Ascending aorta (tissue), 2 donors: ENCODE measurements at regions not wholly inside any gene's neighbourhood (a gene's known extent, or its start where the extent isn't known, plus 50 kb on each side); places are given as distances from the start of the nearest gene placed in this dataset.

Experiments used
- DNase-seq, 2 donors: peaks; one replicate each; pipeline ENCODE4 v3.0.0-alpha.2; 2019; ENCODE audit warnings: low spot score in 2 of 2
- H3K27ac ChIP-seq, 2 donors: fragments of 200-600 bp; sonication (generic); one replicate each; pipeline ENCODE4 v1.5.1; 2016 to 2017; ENCODE audit warnings: mild to moderate bottlenecking in 1 of 2
- H3K27me3 ChIP-seq: fragments of 200-600 bp; sonication (generic); one replicate; pipeline ENCODE4 v1.5.1; 2017
- H3K36me3 ChIP-seq, 2 donors: fragments of 200-600 bp; sonication (generic); one replicate each; pipeline ENCODE4 v1.5.1; 2016
- H3K4me1 ChIP-seq, 2 donors: fragments of 200-600 bp; sonication (generic); one replicate each; pipeline ENCODE4 v1.5.1; 2016 to 2017; ENCODE audit warnings: mild to moderate bottlenecking in 1 of 2
- H3K4me3 ChIP-seq, 2 donors: fragments of 200-600 bp; sonication (generic); one replicate each; pipeline ENCODE4 v1.5.1; 2016 to 2017; ENCODE audit warnings: mild to moderate bottlenecking in 1 of 2
- H3K9me3 ChIP-seq, 2 donors: fragments of 200-600 bp; sonication (generic); one replicate each; pipeline ENCODE4 v1.5.1; 2016
- intact Hi-C: fragments of 100-400 bp; cut with DNase I; formaldehyde crosslinking; loops from one replicate; pipeline ENCODE4 v1.15.1; 2023
- TF ChIP-seq, protein P1 (sequence below), 3 experiments: fragments of 200-600 bp in 2 of 3; fragments of 450-650 bp in 1 of 3; sonication (generic) in 2 of 3; IDR thresholded peaks; one replicate each; pipeline ENCODE4 v1.5.1; 2016 to 2019; ENCODE audit warnings: antibody characterized with exemption in 3 of 3, mild to moderate bottlenecking in 1 of 3, moderate library complexity in 1 of 3

DNA sequence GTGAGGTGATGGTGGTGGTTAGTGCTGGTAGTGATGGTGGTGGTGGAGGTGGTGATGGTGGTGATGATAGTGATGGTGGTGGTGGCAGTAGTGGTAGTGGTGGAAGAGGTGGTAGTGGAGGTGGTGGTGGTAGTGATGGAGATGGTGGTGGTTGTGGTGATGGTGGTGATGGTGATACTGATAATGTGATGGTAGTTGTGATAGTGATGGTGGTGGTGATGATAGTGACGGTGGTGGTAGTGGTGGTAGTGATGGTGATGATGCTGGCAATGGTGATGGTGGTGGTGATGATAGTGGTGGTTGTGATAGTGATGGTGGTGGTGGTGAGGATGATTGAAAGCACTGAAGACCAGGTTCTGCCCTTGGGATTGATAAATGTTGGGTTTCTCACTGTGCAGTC is 85.2 kb upstream of the SLC1A3 start:
- TF ChIP-seq, protein P1, sequence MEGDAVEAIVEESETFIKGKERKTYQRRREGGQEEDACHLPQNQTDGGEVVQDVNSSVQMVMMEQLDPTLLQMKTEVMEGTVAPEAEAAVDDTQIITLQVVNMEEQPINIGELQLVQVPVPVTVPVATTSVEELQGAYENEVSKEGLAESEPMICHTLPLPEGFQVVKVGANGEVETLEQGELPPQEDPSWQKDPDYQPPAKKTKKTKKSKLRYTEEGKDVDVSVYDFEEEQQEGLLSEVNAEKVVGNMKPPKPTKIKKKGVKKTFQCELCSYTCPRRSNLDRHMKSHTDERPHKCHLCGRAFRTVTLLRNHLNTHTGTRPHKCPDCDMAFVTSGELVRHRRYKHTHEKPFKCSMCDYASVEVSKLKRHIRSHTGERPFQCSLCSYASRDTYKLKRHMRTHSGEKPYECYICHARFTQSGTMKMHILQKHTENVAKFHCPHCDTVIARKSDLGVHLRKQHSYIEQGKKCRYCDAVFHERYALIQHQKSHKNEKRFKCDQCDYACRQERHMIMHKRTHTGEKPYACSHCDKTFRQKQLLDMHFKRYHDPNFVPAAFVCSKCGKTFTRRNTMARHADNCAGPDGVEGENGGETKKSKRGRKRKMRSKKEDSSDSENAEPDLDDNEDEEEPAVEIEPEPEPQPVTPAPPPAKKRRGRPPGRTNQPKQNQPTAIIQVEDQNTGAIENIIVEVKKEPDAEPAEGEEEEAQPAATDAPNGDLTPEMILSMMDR (IDR thresholded peaks at IDR 0.05): no peak

GRCh38 chr5:36521838-36522745 is 84.3 kb upstream of the SLC1A3 start:
- Histone ChIP-seq H3K4me3 (no peak overlapping the region), H3K9me3 (no peaks in the 10 kb centered on the region), H3K36me3 (no peaks in the 10 kb centered on the region), H3K27me3 (no peaks in the 10 kb centered on the region), H3K27ac (no peak overlapping the region), H3K4me1 (no peaks in the 10 kb centered on the region)
- TF ChIP-seq, protein P1 (IDR thresholded peaks at IDR 0.05): no peak
- intact Hi-C loops: no loop called here
- no peak for DNase-seq

More for the DNA sequence above, 85.2 kb upstream of the SLC1A3 start:
- Histone ChIP-seq H3K4me1 (no peaks in the 10 kb centered on the region), H3K9me3 (no peaks in the 10 kb centered on the region), H3K36me3 (no peaks in the 10 kb centered on the region), H3K27me3 (no peaks in the 10 kb centered on the region), H3K4me3 (no peak overlapping the region), H3K27ac (no peak overlapping the region)
- no peak for DNase-seq
- intact Hi-C loops: no loop called here

DNA sequence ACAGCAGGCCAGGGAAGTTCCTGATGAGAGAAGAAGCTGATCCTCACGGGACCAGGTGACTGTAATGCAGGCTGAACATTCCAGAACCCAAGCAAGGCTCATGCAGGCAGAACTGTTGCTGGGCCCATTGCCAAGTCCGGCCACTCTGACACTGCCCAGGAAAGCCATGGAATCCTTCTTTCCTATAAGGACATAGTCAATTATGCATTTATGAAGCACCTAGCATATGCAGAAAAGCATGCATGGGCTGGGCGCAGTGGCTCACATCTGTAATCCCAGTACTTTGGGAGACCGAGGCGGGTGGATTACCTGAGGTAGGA is 83.7 kb upstream of the SLC1A3 start:
- DNase-seq: no peak
- no peaks in the 10 kb centered on the region for H3K36me3 ChIP-seq
- intact Hi-C loops: no loop called here
- H3K4me3 ChIP-seq: no peak overlapping the region
- TF ChIP-seq, protein P1 (IDR thresholded peaks at IDR 0.05): no peak
- no peaks in the 10 kb centered on the region for H3K4me1 ChIP-seq
- H3K9me3 ChIP-seq: no peaks in the 10 kb centered on the region
- no peak overlapping the region for H3K27ac ChIP-seq
- no peaks in the 10 kb centered on the region for H3K27me3 ChIP-seq

GRCh38 chr5:36523450-36523849 is 83.0 kb upstream of the SLC1A3 start:
- TF ChIP-seq, protein P1 (IDR thresholded peaks at IDR 0.05): no peak
- no peaks in the 10 kb centered on the region for H3K36me3 ChIP-seq
- no peaks in the 10 kb centered on the region for H3K9me3 ChIP-seq
- no peak overlapping the region for H3K27ac ChIP-seq
- no peaks in the 10 kb centered on the region for H3K27me3 ChIP-seq
- H3K4me3 ChIP-seq: no peak overlapping the region
- no peaks in the 10 kb centered on the region for H3K4me1 ChIP-seq
- no peak for DNase-seq
- intact Hi-C loops: no loop called here

DNA sequence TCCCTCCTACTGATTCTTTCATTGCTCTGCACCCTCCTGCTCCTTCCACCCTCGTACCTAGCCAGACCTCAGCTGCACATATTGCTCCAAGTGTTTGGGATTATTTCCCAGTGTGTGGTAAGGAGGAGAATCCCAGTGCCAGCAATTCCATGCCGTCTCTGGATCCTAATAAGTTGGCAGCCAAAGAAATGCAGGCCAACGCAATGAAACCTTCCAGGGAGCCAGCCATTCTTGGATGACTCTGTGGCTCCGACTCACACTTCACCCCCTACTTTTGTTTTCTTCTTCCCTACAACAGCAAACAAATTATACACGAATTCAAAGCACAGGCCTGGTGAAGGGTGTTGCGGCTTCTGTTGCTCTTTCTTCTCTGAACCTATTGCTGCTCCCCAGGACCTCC is 82.5 kb upstream of the SLC1A3 start:
- H3K9me3 ChIP-seq: no peaks in the 10 kb centered on the region
- intact Hi-C loops: no loop called here
- no peak for DNase-seq
- no peak overlapping the region for H3K27ac ChIP-seq
- no peaks in the 10 kb centered on the region for H3K4me1 ChIP-seq
- no peak overlapping the region for H3K4me3 ChIP-seq
- TF ChIP-seq, protein P1 (IDR thresholded peaks at IDR 0.05): no peak
- no peaks in the 10 kb centered on the region for H3K36me3 ChIP-seq
- no peaks in the 10 kb centered on the region for H3K27me3 ChIP-seq
